Panc1 (cell line): ENCODE measurements at regions not wholly inside any gene's neighbourhood (a gene's known extent, or its start where the extent isn't known, plus 50 kb on each side); places are given as distances from the start of the nearest gene placed in this dataset.

Source experiments
- ATAC-seq: fragments of 200-7000 bp; cut with Tn5 transposase; 2 replicates; pipeline ENCODE4 v1.9.1; 2020; ENCODE audit warnings: mild to moderate bottlenecking, moderate library complexity
- BruUV-seq: library from RNA; stranded (reverse); fragments of 400-500 nt; replicated peaks from 2 replicates; lab custom pipeline; 2021; lab: Mats Ljungman, UMichigan
- CTCF ChIA-PET: fragments of 300-600 bp; sonication (Branson Sonifier 250); formaldehyde crosslinking; loops from one replicate; lab custom pipeline; 2022; ENCODE audit warnings: antibody characterized with exemption; lab: Charles Lee
- POLR2A ChIA-PET: fragments of 300-600 bp; sonication (Branson Sonifier 250); formaldehyde crosslinking; loops from one replicate; lab custom pipeline; 2022; ENCODE audit warnings: antibody characterized with exemption; lab: Charles Lee
- DNase-seq: peaks from one replicate; pipeline ENCODE4 v3.0.0-alpha.2; 2010; ENCODE audit warnings: low read depth, low spot score
- H3K27ac ChIP-seq: 2 replicates; pipeline ENCODE4 v1.5.1; 2011; ENCODE audit warnings: mild to moderate bottlenecking, low read length, inconsistent platforms
- H3K27me3 ChIP-seq: fragments of 200-500 bp; sonication (Bioruptor generic); 2 replicates; pipeline ENCODE4 v1.6.0; 2014; ENCODE audit warnings: low read length, inconsistent platforms; ENCODE audit not compliant: control insufficient read depth, insufficient read depth
- H3K36me3 ChIP-seq: fragments of 200-500 bp; sonication (Bioruptor generic); 2 replicates; pipeline ENCODE4 v1.5.1; 2014; ENCODE audit warnings: inconsistent platforms, mild to moderate bottlenecking, low read length, moderate library complexity; ENCODE audit not compliant: control insufficient read depth, insufficient read depth
- H3K4me1 ChIP-seq: 2 replicates; pipeline ENCODE4 v1.5.1; 2011; ENCODE audit warnings: inconsistent platforms, mild to moderate bottlenecking, low read length, moderate library complexity; ENCODE audit not compliant: control insufficient read depth, insufficient read depth
- H3K4me3 ChIP-seq, 2 experiments: 2 replicates each; pipeline ENCODE4 v1.5.1; 2011 to 2012; ENCODE audit warnings: low read depth in 2 of 2, low read length in 2 of 2, mild to moderate bottlenecking in 2 of 2, inconsistent platforms in 1 of 2, moderate library complexity in 1 of 2
- H3K9me3 ChIP-seq: fragments of 200-500 bp; sonication (Bioruptor generic); 2 replicates; pipeline ENCODE4 v1.5.1; 2014; ENCODE audit warnings: low read depth, mild to moderate bottlenecking, inconsistent platforms, low read length, moderate library complexity; ENCODE audit not compliant: control insufficient read depth, insufficient read depth
- CTCF ChIP-seq: fragments of 450-650 bp; IDR thresholded peaks from 2 replicates; pipeline ENCODE4 v1.5.1; 2017; ENCODE audit warnings: mild to moderate bottlenecking
- POLR2AphosphoS5 ChIP-seq: IDR thresholded peaks from 2 replicates; pipeline ENCODE4 v1.6.1; 2012; ENCODE audit warnings: mild to moderate bottlenecking, low read depth, low read length, moderate library complexity
- REST ChIP-seq, 2 experiments: IDR thresholded peaks; 2 replicates each; pipeline ENCODE4 v1.6.1; 2011 to 2012; ENCODE audit warnings: low read depth in 2 of 2, control low read depth in 1 of 2, low read length in 1 of 2, mild to moderate bottlenecking in 1 of 2, moderate library complexity in 1 of 2; ENCODE audit not compliant: insufficient read depth in 1 of 2
- SIN3A ChIP-seq: IDR thresholded peaks from 2 replicates; pipeline ENCODE4 v1.6.1; 2012; ENCODE audit warnings: low read depth, mild to moderate bottlenecking, low read length, moderate library complexity, borderline replicate concordance; ENCODE audit not compliant: insufficient read depth
- TCF7L2 ChIP-seq: IDR thresholded peaks from 2 replicates; pipeline ENCODE4 v1.6.1; 2011; ENCODE audit warnings: mild to moderate bottlenecking, low read depth, low read length, inconsistent platforms
- in situ Hi-C: cut with HindIII; loops from 2 replicates; pipeline ENCODE4 v1.10.0; 2016; ENCODE audit warnings: low sequenced_read_pairs, low pct_unique_long_range_greater_than_20kb
- intact Hi-C: fragments of 100-400 bp; cut with micrococcal nuclease; formaldehyde crosslinking; loops from one replicate; pipeline ENCODE4 v1.10.0; 2022; ENCODE audit not compliant: unreplicated experiment

GRCh38 chr14:80059041-80059440 is 152.3 kb downstream of the DIO2 start:
- H3K27me3 ChIP-seq, result no peaks in the 10 kb centered on the region

GRCh38 chr14:80056497-80056801 is 154.9 kb downstream of the DIO2 start:
- Histone ChIP-seq H3K36me3 (no peaks in the 10 kb centered on the region), H3K27me3 (no peaks in the 10 kb centered on the region), H3K27ac (no peak overlapping the region), H3K4me1 (no peaks in the 10 kb centered on the region), H3K4me3 (no peak overlapping the region), H3K9me3 (no peaks in the 10 kb centered on the region)
- DNase-seq (no peak), ATAC-seq (no peak)
- BruUV-seq, result no TSS peak
- POLR2A ChIA-PET, result no interaction called here
- in situ Hi-C loops (no loop called here), intact Hi-C loops (loop anchor here (2.0 kb wide), 1 partner anchor 794 kb away; no protein-coding TSS in a partner anchor)
- no peak for TF ChIP-seq POLR2AphosphoS5
- TF ChIP-seq CTCF, result peak; percentile 37; the same call in 1 of the 2 replicates
- TF ChIP-seq SIN3A, result no peak
- CTCF ChIA-PET, result interaction anchor here (0.7 to 0.9 kb wide), 2 partner anchors 729 to 931 kb away, joined by 4 read pairs; no protein-coding TSS in a partner anchor

More at GRCh38 chr14:80059041-80059440, 152.3 kb downstream of the DIO2 start:
- ChIA-PET CTCF (no interaction called here), POLR2A (no interaction called here)
- no peaks in the 10 kb centered on the region for H3K9me3 ChIP-seq
- H3K4me1 ChIP-seq, result no peaks in the 10 kb centered on the region
- no peaks in the 10 kb centered on the region for H3K36me3 ChIP-seq
- in situ Hi-C loops (no loop called here), intact Hi-C loops (no loop called here)
- TF ChIP-seq REST (IDR thresholded peaks at IDR 0.05; ENCODE audit: insufficient read depth in 1 of 2, low read depth in 2 of 2, low read length in 1 of 2) (no peak), POLR2AphosphoS5 (no peak), SIN3A (no peak), TCF7L2 (no peak), CTCF (no peak)
- no peak for ATAC-seq
- no peak for DNase-seq
- no peak overlapping the region for H3K4me3 ChIP-seq
- no TSS peak for BruUV-seq
- H3K27ac ChIP-seq, result no peak overlapping the region
